HS-5 (cell line): ENCODE measurements at regions not wholly inside any gene's neighbourhood (a gene's known extent, or its start where the extent isn't known, plus 50 kb on each side); places are given as distances from the start of the nearest gene placed in this dataset.

Source experiments
- DNase-seq: peaks from one replicate; pipeline ENCODE4 v3.0.0-alpha.2; 2012; ENCODE audit warnings: low read depth

DNA sequence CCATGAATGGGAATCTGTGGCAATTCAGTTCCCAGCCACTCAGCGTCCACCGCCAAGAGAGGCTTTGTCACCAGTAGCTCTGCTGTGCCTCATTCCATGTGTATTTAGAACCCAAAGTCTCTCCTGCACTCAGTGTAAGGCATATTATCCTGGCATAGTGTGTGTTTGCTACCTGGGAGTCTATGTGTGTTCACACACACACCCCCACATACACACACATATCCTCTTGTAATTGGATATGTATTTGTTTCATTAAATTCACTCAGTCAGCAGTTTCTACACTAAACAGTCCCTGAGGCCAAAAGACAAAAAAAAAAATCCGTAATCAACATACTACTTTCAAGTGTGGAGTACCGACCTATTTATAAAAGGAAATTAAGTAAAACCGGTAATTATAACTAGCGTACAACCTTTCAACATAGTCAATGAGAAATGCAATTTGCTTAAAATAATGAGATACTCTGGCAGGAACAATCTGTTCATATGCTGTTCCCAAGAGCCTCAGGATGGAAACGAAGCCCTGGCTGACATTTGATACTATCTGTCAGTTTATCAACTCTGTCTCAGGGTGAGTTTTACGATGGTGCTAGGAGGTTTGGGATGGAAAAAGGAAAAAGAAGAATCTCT, 425.8 kb upstream of the CELF2 start:
- DNase-seq, result no peak

DNA sequence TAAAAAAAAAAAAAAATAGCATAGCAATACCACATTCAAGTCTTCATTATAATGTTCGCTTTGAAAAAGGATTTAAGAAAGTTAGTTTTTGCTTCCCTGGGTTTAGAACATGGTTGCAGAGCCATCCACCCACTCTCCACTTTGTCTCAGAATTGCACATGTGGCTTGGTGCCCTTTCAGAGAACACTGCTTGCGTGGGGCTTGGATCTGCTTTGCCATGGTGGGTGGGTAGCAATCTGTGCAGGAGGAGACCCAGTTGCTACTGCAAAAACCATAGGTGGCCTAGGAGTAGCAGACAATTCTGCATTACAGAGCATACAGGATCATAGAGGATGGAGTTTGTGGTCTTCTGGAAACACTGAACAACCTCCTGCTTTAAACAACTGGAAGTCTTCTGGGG, 421.4 kb upstream of the CELF2 start:
- no peak for DNase-seq

DNA sequence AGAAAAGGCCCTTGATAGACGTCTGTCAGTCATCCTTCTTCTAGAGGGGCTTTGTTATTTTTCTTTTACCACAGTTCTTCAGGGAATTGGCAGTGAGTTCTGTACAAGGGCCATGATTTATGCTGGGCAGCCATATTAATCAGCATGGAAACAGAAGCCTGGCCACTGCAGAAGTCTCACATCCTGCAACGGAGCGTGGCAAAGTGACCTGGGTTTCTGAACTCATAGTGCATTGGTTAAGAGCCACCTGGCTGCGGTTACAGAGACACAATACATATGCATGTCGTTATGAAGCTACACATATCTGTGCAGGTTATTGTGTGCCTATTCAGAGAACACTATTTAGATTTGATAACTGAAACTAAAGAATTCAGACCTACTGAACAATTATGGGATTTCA, 419.4 kb upstream of the CELF2 start:
- no peak for DNase-seq

DNA sequence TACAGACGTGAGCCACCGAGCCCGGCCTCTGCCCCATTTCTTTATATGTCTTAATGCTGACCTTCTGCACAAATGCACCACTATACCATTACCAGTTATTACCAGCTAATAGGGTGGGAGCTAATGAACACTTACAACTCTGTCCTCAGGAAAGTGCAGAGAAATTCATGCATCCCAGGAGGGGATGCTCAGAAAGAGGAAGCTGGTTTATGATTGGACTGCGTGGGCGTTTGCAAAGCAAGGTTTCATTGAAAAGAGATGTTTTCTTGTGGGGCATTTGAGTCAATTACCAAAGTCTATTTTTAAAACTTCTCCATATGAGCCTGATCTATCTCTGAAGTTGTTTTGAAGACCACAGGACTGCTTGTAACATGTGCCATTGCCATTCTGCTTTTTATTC, 417.7 kb upstream of the CELF2 start:
- DNase-seq, result no peak

DNA sequence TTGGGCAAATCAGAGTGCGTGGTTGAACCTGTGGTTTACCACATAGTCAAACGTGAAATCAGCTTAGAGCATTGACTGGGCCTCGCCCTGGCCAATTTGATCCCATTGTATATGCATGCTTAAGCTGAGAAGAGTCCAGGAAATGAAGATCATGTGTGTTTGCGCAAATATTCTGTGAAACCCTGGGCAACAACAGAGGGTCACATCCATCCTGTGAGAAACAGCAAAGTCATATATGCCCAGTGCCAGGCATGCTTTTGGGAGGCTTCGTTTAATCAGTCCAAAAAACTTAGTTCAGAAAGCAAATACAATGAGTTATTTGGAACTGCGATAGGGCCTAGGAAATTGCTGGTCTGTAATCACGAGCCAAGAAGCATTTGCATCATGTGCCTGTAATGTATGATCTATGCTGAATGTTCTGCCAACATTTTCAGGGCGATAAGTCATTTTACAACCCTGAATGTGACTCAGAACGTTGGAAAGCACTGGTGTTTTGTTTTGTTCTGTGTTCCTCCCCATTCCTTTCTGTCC, 412.1 kb upstream of the CELF2 start:
- DNase-seq, result peak; percentile 69

DNA sequence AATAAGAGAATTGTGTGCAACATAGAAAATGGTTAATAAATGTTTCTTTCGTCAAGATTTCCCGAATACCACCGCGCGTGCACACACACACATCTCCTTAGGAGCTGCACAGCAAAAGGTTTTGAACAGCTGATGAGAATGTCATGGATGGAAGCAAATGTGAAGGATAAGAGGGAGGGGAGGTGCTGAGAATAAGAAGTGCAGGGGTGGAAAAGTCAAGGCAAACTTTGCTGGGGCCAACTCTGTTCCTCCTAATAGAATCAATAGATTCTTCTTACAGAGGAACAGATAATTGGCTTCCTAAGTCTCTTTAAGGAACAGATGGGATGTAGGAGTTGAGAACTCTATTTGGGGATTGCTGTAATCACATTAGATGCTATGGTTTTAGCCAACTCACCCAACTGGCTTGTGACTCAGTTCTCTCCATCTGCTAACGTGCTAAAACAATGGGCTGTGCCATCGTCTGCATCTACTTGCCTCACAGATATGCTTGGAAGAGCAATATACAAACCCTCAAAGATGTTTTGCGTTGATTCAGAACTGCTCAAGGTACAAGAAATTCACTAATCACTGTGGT, 408.2 kb upstream of the CELF2 start:
- DNase-seq, result no peak

DNA sequence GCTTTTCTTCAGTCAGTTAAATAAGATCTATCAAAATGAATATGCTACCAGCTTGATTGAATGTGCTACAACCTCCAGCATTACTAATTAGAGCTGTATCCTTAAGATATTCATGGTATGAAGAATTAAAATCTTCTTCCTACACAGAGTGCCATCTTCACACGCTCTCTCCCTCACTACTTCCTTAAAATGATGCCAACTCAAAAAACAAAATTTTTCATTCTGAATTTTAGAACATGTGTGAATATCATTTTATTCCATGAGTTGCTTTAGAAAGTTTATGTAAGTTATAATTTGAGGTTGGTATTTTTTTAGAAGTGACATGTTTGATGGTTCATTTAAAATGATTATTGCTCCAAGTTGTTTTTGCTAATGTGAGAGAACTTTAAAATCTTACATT, 407.5 kb upstream of the CELF2 start:
- DNase-seq, result no peak

DNA sequence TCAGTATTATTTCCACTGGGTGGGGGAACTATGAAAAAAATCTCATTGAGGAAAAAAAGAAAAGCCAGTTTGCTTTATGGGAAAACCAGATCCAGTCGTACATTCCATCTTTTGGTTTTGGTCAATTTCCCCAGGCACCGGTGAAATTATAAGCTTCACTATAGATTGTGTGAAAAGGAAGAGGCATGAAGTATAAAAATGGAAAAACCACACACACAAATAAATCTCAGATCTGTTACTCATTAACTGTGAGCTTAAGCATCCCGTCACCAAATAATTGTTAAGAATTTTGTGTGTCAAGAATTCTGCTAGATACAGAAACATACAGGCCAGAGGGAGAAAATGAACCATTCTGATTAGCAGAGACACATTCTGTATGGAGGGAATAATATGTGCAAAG, 405.5 kb upstream of the CELF2 start:
- DNase-seq, result no peak

DNA sequence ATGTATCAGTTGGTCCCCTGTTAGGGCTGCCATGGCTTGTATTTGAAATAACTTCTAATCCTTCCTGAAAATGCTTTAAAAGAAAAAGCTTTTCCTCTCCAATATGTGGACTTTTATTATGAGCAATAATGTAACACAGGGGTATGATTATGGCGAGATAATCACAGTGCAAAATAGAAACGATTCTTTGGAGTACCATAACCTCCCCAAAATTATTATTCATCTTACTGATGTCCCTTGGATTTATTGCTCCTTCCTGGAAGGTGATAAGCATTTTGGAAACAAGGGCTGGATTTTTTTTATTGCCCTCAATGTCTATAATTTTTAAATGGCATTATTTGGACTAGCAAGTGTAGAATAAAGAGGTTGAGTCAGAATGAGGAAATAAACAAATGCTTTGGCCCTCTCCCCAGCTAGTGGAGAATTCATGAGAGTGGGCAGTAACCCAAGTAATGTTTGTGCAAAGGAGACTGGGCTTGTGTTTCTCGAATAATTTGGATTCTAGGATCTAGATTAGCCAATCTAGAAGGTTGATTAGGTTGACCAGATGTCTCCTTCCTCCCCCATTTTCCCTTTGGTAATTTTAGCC, 403.9 kb upstream of the CELF2 start:
- DNase-seq, result no peak

DNA sequence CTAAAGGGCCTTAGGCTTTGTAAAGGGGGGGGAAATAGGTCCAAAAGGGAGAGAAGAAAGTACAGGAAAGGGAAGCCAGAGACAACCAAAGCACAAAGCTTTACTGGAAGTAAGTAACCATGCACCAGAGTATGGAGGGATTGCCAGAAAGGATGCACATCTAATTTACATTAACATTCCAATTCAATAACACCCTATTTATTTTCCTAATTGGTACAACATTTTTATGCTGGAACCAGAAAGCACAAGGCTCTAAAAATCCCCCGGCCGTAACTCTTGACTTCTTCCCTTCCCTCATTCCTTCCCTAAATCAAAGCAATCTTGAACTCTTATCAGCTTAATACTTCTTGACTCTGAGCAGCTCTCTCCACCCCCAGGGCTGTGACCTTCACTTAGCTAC, 400.0 kb upstream of the CELF2 start:
- DNase-seq, result no peak

DNA sequence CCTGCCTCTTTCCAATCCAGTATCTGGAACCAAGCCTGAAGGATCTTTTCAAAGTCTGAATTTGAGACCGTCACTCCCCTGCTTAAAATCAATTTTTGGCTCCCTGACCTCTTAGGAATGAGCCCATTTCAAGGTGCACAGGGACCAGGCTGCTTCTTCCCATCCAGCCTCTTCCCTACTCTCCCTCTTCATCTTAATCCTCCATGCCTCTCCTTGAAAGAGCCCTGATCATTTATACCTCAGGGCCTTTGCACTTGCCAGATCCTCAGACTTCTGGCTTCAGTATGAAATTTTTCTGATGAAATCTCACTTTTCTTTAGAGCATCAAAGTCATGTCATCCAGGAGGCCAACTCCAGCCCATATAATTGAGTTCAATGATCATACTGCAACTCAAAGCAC, 399.5 kb upstream of the CELF2 start:
- no peak for DNase-seq

DNA sequence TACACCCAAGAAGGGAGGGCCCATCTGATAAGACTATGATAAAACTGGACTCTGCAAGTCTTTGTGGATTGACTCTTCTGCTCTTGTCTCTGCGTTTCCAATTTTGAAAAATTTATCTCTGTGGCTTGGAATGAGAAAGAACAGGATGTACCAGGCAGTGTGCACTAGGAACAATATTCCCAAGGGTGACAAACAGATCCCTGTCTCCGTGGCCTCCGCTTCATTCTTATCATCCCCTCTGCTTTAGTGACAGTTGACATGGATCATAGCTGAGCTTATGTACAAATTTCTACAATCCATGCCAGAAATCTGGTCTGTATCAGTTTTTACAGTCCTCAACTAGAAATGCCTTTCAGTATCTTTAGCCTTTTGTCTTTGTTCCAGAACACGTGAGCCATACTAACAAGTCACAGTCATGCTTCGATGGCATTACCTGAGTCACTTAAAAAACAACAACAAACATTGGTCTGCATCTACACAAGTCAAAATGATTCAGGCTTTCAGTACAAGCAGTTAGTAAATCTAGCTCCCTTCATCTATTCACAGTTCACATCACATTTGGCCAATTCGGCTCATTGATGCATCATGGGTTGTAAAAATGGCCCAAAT, 393.6 kb upstream of the CELF2 start:
- DNase-seq, result no peak

DNA sequence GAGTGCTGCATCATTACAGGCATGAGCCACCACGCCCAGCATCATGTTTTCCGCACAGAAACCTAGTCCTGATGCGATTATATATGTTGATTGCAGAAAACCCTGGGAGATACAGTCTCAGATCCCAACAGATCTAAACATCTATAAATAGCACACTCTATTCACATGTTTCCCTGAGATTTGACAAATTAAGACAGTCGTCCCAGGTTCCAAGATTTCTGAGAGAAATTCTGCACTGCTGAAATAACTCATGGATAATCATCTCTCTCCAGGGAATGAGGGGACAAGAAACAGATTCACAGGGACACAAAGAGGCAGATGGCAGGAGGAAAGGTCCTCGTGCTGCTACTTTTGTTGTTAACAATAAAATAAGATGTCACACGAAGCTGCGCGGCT, 393.1 kb upstream of the CELF2 start:
- no peak for DNase-seq

DNA sequence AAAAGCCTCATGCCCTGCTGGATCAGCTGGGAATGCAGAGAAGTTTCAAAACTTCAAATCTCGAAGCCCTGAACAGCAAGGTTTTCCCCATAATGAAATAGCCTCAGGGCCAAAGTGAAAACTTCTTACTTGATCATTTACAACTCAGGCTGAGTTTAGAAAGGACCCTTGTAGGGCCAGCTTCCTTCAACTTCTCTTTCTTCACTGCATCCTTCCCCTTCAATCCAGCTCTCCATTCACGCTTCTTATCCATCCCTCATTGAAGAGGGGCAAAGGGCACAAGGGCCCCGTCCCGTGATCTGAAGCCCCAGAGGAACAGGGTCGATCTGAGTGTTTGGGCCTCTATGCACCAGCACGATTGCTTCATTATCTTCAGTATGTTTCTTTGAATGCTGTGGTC, 392.2 kb upstream of the CELF2 start:
- no peak for DNase-seq

DNA sequence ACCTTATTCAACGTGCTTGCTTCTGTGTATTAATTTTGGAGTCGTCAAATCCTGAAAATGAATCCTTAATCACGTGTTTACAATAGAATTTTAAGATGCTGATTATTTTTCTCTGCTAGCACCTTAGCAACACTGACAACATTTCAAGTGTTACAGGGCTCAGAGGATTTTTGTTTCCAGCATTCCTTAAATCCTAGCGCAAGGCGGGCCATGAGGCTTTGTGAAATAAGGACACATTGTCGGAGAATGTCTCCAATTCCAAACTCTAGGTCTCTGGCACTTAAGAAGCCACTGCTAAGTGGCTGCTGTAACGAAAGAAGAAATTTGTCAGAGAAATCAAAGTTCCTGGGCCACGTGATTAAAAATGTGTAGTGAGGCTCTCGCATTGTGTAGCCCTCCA, 390.9 kb upstream of the CELF2 start:
- DNase-seq, result no peak

DNA sequence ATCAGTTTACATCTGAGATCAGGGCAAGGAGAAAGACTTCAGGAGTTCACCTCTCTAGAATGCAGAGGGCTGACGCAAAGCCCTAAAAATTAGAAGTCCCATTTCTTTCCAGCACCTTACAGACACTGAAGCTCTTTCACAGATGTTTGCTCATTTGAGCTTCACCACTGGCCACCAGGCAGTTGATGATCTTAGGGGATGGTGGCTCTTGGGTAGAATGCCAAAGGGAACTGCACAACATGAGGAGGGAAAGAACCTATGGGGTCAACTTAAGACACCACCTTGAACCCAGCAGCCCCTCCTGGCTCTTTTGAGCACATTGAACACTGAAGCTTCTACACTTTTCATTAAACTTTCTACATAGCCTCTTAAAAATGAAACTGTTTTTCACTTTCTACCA, 390.3 kb upstream of the CELF2 start:
- DNase-seq, result no peak

DNA sequence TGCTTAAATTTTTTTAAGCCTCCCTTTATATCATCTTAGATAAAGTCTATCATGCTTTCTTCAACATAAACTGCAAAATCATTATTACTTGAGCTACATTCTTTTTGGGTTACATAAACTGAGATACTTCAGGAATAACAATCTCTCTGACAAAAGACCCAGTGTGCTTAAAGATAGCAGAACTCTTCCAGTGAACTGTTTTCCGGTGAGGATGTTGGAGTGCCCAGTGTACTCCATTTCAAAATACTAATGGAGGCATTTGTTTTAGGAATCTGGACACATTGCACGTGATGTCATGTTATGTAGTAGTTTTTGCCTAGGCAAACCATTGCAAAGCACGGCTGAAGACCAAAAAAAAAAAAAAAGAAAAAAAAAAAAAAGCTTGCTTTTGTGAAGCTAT, 388.2 kb upstream of the CELF2 start:
- no peak for DNase-seq

DNA sequence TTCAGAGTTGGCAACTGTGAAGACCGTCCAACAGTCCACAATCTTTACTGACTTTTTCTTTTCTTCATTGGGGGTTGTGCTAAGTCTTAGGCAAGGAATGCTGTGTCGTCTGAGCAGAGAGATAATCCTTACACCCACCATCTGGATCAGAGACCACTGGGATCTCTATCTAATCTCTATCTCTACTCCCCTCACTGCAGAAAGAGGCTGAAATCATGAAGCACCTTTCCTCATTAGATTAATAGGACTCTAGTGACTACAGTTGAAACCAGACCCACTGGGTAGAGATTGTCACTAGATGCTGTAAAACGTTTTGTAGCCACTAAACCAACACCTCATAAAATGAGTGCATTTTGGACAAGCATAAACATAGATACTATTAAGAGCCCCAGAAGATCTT, 387.4 kb upstream of the CELF2 start:
- DNase-seq, result no peak

DNA sequence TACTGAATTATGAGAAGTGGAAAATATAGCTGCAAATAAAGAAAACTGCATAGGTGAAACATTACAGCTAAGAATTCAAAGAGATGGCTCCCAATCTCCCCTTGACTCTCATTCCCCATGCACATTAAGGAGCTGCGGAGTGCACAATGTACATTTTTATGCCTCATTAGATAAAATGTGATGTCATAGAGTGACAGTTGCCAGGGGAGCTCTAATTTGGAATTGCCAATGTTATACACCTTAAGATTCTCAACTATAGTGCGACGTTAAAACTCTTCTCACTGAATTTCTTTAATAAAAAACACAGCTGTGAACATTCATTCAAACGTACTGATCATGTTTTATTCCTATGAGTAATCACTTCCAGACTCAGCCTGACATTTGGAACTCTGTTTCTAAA, 386.9 kb upstream of the CELF2 start:
- no peak for DNase-seq

DNA sequence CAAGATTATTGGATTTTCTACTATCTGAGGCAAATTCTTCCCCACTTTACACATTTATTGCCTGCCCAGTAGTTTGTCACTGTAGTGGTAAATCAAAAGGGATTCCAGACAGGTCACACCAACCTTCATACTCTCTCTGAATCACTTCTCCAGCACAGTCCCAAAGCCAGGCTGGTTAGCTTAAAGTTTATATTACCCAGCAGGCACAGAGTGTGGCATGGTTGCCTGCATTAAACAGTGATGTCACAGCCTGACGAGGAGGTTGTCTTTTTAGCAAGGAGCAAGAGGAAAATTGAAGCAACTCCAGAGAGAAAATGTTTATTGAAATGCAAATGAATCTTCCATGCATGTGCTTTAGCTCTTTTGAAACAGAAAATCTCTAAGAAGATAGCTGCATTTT, 375.5 kb upstream of the CELF2 start:
- no peak for DNase-seq

DNA sequence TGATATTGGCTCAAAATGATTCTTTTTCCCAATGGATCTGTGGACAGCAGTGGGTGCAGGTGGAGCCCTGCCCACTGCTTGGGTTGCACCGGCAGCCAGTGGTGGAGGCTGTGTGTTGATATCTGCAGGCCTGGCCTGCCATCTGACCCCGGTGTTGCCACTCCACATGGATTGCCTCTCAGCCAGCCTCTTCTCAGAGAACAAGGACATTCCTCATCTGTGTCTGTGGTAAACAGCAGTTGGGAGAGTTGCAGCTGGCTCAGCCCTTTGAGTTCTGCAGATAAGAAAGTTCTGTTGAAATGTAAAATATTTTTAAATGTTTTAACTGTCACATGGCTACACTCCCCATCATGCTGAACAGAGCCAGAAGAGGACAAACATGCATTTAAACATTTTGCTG, 374.9 kb upstream of the CELF2 start:
- no peak for DNase-seq

DNA sequence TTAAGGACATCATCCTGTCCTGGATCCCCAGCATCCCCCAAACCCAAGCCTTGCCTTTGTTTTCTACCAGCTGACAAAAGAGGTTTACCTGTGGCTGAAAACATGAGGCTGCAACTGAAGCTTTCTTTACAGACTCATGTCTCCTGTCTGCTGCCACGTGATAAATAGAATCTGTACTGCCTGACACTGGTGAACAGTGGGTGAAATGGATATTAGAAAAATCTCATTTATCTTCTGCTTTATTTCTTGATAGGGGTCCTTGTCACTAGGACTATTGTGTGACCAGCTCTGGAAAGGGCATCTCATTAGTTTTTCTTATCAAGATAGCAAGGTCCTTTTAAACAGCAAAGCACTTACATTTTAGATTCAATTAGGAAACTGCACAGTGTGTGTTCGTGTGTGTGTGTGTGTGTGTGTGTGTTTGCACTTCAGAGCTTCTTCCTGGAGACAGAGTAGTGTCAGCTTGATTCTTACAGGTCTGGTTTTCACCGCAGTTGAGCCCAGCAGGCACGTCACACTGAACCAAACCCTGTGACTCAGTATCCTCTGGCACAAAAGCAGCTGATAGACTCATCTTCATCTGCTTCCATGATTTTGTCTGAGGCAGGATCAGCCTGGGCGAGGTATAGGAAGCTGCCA, 373.5 kb upstream of the CELF2 start:
- DNase-seq, result no peak
